Spleen (tissue), 7 donors: ENCODE measurements at regions not wholly inside any gene's neighbourhood (a gene's known extent, or its start where the extent isn't known, plus 50 kb on each side); places are given as distances from the start of the nearest gene placed in this dataset.

Source experiments
- POLR2A ChIP-seq, 3 donors: fragments of 450-650 bp; IDR thresholded peaks; one replicate each; pipeline ENCODE4 v1.5.1; 2017; ENCODE audit warnings: antibody characterized with exemption in 3 of 3, mild to moderate bottlenecking in 1 of 3
- TF ChIP-seq, protein P1 (sequence below), 11 experiments: fragments of 200-600 bp in 7 of 11; fragments of 450-650 bp in 4 of 11; sonication (generic) in 4 of 11; IDR thresholded peaks in 8 of 11; conservative IDR thresholded peaks in 3 of 11; 1 replicate in 7 of 11; 2 replicates in 4 of 11; pipeline versions ENCODE4 v1.4.0 to v1.8.0; 2016 to 2021; ENCODE audit warnings: antibody characterized with exemption in 11 of 11, inconsistent platforms in 4 of 11, mild to moderate bottlenecking in 1 of 11
- donor health status: DM: no; HTN: no; CAD: no; lungs with moderate emphysema.
- donor health status: DM: no; HTN: no; CAD: no.
- donor health status: DM: no; HTN: no; CAD: no.

- TF ChIP-seq, protein P1, sequence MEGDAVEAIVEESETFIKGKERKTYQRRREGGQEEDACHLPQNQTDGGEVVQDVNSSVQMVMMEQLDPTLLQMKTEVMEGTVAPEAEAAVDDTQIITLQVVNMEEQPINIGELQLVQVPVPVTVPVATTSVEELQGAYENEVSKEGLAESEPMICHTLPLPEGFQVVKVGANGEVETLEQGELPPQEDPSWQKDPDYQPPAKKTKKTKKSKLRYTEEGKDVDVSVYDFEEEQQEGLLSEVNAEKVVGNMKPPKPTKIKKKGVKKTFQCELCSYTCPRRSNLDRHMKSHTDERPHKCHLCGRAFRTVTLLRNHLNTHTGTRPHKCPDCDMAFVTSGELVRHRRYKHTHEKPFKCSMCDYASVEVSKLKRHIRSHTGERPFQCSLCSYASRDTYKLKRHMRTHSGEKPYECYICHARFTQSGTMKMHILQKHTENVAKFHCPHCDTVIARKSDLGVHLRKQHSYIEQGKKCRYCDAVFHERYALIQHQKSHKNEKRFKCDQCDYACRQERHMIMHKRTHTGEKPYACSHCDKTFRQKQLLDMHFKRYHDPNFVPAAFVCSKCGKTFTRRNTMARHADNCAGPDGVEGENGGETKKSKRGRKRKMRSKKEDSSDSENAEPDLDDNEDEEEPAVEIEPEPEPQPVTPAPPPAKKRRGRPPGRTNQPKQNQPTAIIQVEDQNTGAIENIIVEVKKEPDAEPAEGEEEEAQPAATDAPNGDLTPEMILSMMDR (IDR thresholded peaks at IDR 0.05 in 8 of 11, conservative IDR thresholded peaks at IDR 0.05 in 3 of 11): no peak
- TF ChIP-seq POLR2A (IDR thresholded peaks at IDR 0.05): no peak
Observed at GRCh38 chr13:47723898-47724297, 277.2 kb downstream of the SUCLA2 start.
